GM12864 (cell line): ENCODE measurements at regions not wholly inside any gene's neighbourhood (a gene's known extent, or its start where the extent isn't known, plus 50 kb on each side); places are given as distances from the start of the nearest gene placed in this dataset.

Experiments used
- DNase-seq: peaks from one replicate; pipeline ENCODE4 v3.0.0-alpha.2; 2011; ENCODE audit warnings: low read depth
- H3K4me3 ChIP-seq: 2 replicates; pipeline ENCODE4 v1.5.1; 2011; ENCODE audit warnings: mild to moderate bottlenecking, low read depth, low read length, control low read depth
- TF ChIP-seq, protein P1 (sequence below): IDR thresholded peaks from 2 replicates; pipeline ENCODE4 v1.5.1; 2011; ENCODE audit warnings: low read depth, mild to moderate bottlenecking, moderate library complexity, low read length, control low read depth, inconsistent platforms; ENCODE audit errors: missing control alignments

DNA sequence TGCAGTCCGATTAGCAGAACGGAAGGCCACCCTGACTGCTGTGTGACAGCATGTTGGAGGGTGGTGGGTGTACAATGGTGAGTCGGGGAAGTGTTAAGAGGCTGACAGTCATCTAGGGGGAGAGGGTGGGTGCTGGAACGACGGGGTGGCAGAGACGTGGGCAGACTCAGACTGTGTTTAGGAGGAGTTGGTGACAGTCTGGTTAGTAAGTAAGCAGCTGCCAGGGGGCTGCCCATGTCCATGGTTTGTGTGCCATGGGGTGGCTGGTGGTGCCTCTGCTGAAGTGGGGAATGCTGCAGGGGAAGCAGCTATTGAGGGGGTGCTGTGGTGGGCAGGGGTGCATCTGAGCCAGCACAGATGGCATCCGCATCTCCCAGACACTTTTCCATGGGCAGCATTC, 51.3 kb upstream of the BOD1 start:
- H3K4me3 ChIP-seq = no peak overlapping the region
- TF ChIP-seq, protein P1, sequence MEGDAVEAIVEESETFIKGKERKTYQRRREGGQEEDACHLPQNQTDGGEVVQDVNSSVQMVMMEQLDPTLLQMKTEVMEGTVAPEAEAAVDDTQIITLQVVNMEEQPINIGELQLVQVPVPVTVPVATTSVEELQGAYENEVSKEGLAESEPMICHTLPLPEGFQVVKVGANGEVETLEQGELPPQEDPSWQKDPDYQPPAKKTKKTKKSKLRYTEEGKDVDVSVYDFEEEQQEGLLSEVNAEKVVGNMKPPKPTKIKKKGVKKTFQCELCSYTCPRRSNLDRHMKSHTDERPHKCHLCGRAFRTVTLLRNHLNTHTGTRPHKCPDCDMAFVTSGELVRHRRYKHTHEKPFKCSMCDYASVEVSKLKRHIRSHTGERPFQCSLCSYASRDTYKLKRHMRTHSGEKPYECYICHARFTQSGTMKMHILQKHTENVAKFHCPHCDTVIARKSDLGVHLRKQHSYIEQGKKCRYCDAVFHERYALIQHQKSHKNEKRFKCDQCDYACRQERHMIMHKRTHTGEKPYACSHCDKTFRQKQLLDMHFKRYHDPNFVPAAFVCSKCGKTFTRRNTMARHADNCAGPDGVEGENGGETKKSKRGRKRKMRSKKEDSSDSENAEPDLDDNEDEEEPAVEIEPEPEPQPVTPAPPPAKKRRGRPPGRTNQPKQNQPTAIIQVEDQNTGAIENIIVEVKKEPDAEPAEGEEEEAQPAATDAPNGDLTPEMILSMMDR = no peak
- DNase-seq = no peak

DNA sequence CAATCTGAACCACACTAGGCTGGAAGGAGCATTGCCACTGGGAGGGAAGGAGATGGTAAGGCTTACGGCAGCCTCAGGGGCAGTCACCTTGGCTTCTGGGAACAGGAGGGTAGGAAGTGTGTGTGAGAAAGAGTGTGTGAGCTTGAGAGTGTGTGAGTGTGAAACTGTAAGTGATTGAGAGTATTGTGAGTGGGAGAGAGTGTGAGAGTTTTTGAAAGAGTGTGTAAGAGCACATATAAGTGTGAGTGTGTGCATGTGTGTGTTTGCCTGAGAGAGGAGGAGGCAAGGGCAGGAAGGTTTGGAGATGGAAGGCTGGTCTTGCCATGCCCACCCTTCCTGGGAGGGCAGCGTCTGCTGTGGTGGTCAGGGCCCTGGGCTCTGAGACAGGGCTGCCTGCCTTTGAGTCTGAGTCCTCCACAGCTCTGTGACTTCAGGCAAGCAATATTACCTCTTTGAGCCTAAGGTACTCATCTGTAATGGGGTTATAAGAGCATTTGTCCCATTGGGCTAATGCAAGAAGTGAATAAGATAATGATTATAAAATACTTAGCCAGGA, 51.9 kb upstream of the BOD1 start:
- TF ChIP-seq, protein P1 = no peak
- H3K4me3 ChIP-seq = no peak overlapping the region

DNA sequence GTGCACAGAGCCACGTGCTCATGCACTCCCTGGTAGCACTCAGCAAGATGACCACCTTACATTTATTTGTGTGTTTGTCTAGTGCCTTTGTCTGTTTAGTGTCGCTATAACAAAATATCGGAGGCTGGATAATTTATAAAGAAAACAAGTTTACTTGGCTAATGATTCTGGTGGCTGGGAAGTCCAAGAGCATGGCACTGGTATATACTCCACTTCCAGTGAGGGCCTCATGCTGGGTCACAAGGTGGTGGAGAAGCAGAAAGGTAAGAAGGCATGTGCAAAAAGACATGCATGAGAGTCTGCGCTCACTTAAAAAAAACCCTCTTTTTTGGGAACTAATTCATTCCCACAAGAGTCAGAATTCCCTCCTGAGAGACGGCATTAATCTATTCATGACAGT, 52.5 kb upstream of the BOD1 start:
- DNase-seq = no peak
- TF ChIP-seq, protein P1 = no peak
- no peak overlapping the region for H3K4me3 ChIP-seq

More for the DNA sequence above, 51.9 kb upstream of the BOD1 start:
- no peak for DNase-seq

DNA sequence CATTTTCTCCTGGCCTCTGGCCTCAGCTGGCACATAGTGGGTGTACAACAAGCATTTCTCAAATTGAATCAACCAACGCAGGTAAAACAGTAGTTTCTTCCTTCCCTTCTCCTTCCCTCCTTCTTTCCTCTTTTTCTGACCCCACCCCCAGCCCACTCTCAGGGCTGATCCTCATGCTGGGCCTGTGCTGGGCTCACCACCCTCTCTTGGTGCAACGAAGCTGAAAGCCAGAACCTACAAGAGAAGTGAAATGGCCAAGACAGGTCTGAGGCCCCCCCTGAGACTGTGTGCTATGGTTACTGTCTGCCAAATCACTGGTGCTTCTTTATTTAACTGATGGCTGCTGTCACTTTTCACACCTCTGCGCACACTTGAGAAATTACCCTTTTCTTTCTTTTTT, 53.0 kb upstream of the BOD1 start:
- DNase-seq = no peak
- H3K4me3 ChIP-seq = no peak overlapping the region
- TF ChIP-seq, protein P1 = no peak

DNA sequence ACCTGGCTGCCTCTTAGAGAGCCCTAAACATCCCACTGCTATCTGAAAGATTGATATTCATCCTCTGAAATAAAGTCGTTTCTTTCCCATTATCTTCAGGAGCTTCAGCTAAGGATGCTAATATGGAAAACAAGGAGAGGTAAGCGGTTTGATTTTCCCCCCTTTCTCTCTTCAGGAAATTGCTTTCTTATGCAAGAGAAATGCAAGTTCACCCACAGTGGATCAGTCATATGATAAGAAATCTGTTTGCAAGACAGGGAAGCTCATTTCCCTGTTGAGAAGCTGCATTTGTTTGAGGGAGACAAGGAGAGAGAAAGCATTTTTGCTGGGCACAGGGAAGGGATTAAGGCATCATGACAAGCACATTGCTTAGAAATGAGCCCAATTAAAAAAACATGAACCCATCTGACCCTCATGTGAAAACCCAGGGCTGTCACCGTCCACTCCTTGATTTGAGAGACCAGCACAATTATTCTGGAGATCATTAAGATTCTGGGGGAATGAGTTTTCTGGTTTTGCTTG, 53.7 kb upstream of the BOD1 start:
- no peak overlapping the region for H3K4me3 ChIP-seq
- TF ChIP-seq, protein P1 = no peak
- DNase-seq = no peak

DNA sequence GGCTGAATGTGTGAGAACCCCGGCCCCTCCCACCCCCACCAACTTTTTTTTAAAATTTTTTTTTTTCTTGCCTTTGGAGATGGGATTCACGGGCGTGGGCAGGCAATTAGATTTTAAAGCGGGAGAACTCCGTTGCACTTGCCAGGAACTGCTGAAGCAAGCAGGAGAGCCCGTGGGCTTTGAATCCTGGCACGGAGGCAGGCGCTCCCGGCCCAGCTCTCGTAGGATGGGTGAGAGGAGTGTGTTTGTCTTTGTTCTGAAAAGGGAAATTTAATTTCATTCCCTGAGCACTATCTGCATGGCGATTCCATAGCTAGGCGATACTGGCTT, 54.3 kb upstream of the BOD1 start:
- TF ChIP-seq, protein P1 = no peak
- no peak for DNase-seq
- no peak overlapping the region for H3K4me3 ChIP-seq
